Pancreas (tissue), 10 donors: ENCODE measurements at regions not wholly inside any gene's neighbourhood (a gene's known extent, or its start where the extent isn't known, plus 50 kb on each side); places are given as distances from the start of the nearest gene placed in this dataset.

Source experiments
- ATAC-seq, 4 donors: fragments of 200-7000 bp; cut with Tn5 transposase; one replicate each; pipeline versions ENCODE4 v1.8.0 to v1.9.1; 2020; ENCODE audit warnings: mild to moderate bottlenecking in 4 of 4, moderate library complexity in 4 of 4
- DNase-seq, 6 donors: peaks; one replicate each; pipeline ENCODE4 v3.0.0-alpha.2; 2020
- FAIRE-seq: peaks from 2 replicates; lab custom pipeline; 2012; peaks lifted over from hg19 to GRCh38; lab: Jason Lieb, UNC
- H3K27ac ChIP-seq, 4 donors: fragments of 200-600 bp; sonication (generic); 1 replicate in 3 of 4; 2 replicates in 1 of 4; pipeline versions ENCODE4 v1.5.0 to v1.8.0; 2020
- H3K27me3 ChIP-seq, 4 donors: fragments of 200-600 bp; one replicate each; pipeline ENCODE4 v1.8.0; 2021
- H3K36me3 ChIP-seq, 3 donors: fragments of 200-600 bp; sonication (generic) in 1 of 3; one replicate each; pipeline versions ENCODE4 v1.5.0 to v1.8.0; 2020 to 2021
- H3K4me1 ChIP-seq, 3 donors: fragments of 200-600 bp; one replicate each; pipeline ENCODE4 v1.8.0; 2021
- H3K4me3 ChIP-seq, 4 donors: fragments of 200-600 bp; sonication (generic) in 2 of 4; one replicate each; pipeline versions ENCODE4 v1.5.0 to v1.8.0; 2020 to 2021
- H3K9me3 ChIP-seq, 4 donors: fragments of 200-600 bp; one replicate each; pipeline ENCODE4 v1.8.0; 2021
- CTCF ChIP-seq, 4 donors: fragments of 200-600 bp; sonication (generic) in 3 of 4; IDR thresholded peaks; one replicate each; pipeline versions ENCODE4 v1.5.0 to v1.8.0; 2021; ENCODE audit warnings: antibody characterized with exemption in 4 of 4
- WGBS, 2 donors: extraction: QIAGEN DNeasy Blood & Tissue Kit; methylation state at CpG; one replicate each; pipeline ENCODE4 v1.1.7; 2013; 5-methylcytosine and 5-hydroxymethylcytosine counted together
- intact Hi-C, 3 donors: fragments of 100-400 bp; cut with DNase I; formaldehyde crosslinking; loops; one replicate each; pipeline versions ENCODE4 v1.11.1 to v1.14.2; 2022
- donor health status: healthy with polysubstance abuse.
- donor health status: DM: no; HTN: no; CAD: no; lungs with moderate emphysema.
- donor health status: DM: no; HTN: no; CAD: no.
- donor health status: control.
- donor health status: control.
- donor health status: Bipolar disorder and iron deficiency.
- donor health status: DM: yes; HTN: yes; CAD: no.
- donor health status: DM: no; HTN: no; CAD: no.
- donor health status: DM: no; HTN: no; CAD: no.
- donor health status: DM: yes; HTN: yes; CAD: no.

GRCh38 chr4:17155486-17155885 is 257.0 kb upstream of the LDB2 start:
- FAIRE-seq: no peak
- TF ChIP-seq CTCF (IDR thresholded peaks at IDR 0.05): no peak
- intact Hi-C loops: no loop called here
- no peak overlapping the region for H3K4me3 ChIP-seq
- H3K27ac ChIP-seq: no peak overlapping the region
- no peaks in the 10 kb centered on the region for H3K9me3 ChIP-seq
- H3K27me3 ChIP-seq: no peaks in the 10 kb centered on the region
- no peak for ATAC-seq
- no peaks in the 10 kb centered on the region for H3K36me3 ChIP-seq
- DNase-seq: no peak
- H3K4me1 ChIP-seq: no peaks in the 10 kb centered on the region

- Histone ChIP-seq H3K4me3 (no peak overlapping the region), H3K36me3 (no peaks in the 10 kb centered on the region), H3K27ac (no peak overlapping the region), H3K27me3 (no peaks in the 10 kb centered on the region), H3K4me1 (no peaks in the 10 kb centered on the region), H3K9me3 (no peaks in the 10 kb centered on the region)
- ATAC-seq (no peak), DNase-seq (no peak), FAIRE-seq (no peak)
- intact Hi-C loops: no loop called here
- no peak for TF ChIP-seq CTCF (IDR thresholded peaks at IDR 0.05)
- WGBS, 2 donors: 73 to 88% methylated on average over 6 of the region's 6 CpGs
Observed at GRCh38 chr4:17153572-17153971, 255.1 kb upstream of the LDB2 start.

- H3K36me3 ChIP-seq: no peaks in the 10 kb centered on the region
- no peak for DNase-seq
- no peak for TF ChIP-seq CTCF (IDR thresholded peaks at IDR 0.05)
- H3K4me1 ChIP-seq: no peaks in the 10 kb centered on the region
- no peak overlapping the region for H3K4me3 ChIP-seq
- no peak for ATAC-seq
- FAIRE-seq: no peak
- no peaks in the 10 kb centered on the region for H3K9me3 ChIP-seq
- H3K27ac ChIP-seq: no peak overlapping the region
- H3K27me3 ChIP-seq: no peaks in the 10 kb centered on the region
- intact Hi-C loops: no loop called here
- 32 to 42% methylated on average over 6 of the region's 6 CpGs for WGBS, 2 donors
Observed at GRCh38 chr4:17152941-17153540, 254.6 kb upstream of the LDB2 start.

GRCh38 chr4:17142232-17142711 is 243.8 kb upstream of the LDB2 start:
- no peak for ATAC-seq

More at GRCh38 chr4:17142232-17142711, 243.8 kb upstream of the LDB2 start:
- intact Hi-C loops: no loop called here
- Histone ChIP-seq H3K36me3 (no peaks in the 10 kb centered on the region), H3K4me3 (no peak overlapping the region), H3K9me3 (no peaks in the 10 kb centered on the region), H3K27me3 (no peaks in the 10 kb centered on the region), H3K27ac (no peak overlapping the region), H3K4me1 (no peaks in the 10 kb centered on the region)
- FAIRE-seq (no peak), DNase-seq (no peak)
- TF ChIP-seq CTCF (IDR thresholded peaks at IDR 0.05): no peak
